GM10248 (cell line): ENCODE measurements at regions not wholly inside any gene's neighbourhood (a gene's known extent, or its start where the extent isn't known, plus 50 kb on each side); places are given as distances from the start of the nearest gene placed in this dataset.

ENCODE experiments used
- CTCF ChIA-PET: fragments of 300-600 bp; sonication (Branson Sonifier 250); formaldehyde crosslinking; extraction: SDS; loops from one replicate; lab custom pipeline; 2021; ENCODE audit warnings: antibody characterized with exemption; lab: Yijun Ruan, JAX
- POLR2A ChIA-PET: fragments of 350-650 bp; sonication (Branson Sonifier 250); formaldehyde crosslinking; extraction: SDS; loops from one replicate; lab custom pipeline; 2020; ENCODE audit warnings: antibody characterized with exemption; lab: Yijun Ruan, JAX
- DNase-seq: peaks from one replicate; pipeline ENCODE4 v3.0.0; 2012; ENCODE audit errors: extremely low spot score
- CTCF ChIP-seq: IDR thresholded peaks from 2 replicates; pipeline ENCODE4 v1.5.1; 2012; ENCODE audit warnings: mild to moderate bottlenecking, low read depth; ENCODE audit errors: extremely low read depth, missing control alignments, control extremely low read depth

- TF ChIP-seq CTCF, result no peak
- POLR2A ChIA-PET, result no interaction called here
- CTCF ChIA-PET, result no interaction called here
- DNase-seq, result no peak
Measured at GRCh38 chr2:153347818-153348495, 130.6 kb downstream of the RPRM start.

- ChIA-PET POLR2A (no interaction called here), CTCF (interaction anchor here (0.7 to 1.6 kb wide), 4 partner anchors 12 to 31 kb away, joined by 3 to 5 read pairs (median 3); no protein-coding TSS in a partner anchor)
- TF ChIP-seq CTCF, result no peak
- DNase-seq, result no peak
Measured at GRCh38 chr2:153320879-153321278, 157.7 kb downstream of the RPRM start.

GRCh38 chr2:153311432-153311831 lies 167.1 kb downstream of the RPRM start:
- POLR2A ChIA-PET, result no interaction called here
- CTCF ChIA-PET, result no interaction called here
- TF ChIP-seq CTCF, result no peak
- DNase-seq, result no peak

GRCh38 chr2:153308466-153308865 lies 170.1 kb downstream of the RPRM start:
- ChIA-PET POLR2A (no interaction called here), CTCF (interaction anchor here (1.2 to 1.5 kb wide), 4 partner anchors 9 to 33 kb away, joined by 3 read pairs; no protein-coding TSS in a partner anchor)
- no peak for DNase-seq
- no peak for TF ChIP-seq CTCF

- ChIA-PET POLR2A (no interaction called here), CTCF (interaction anchor here (0.8 kb wide), 1 partner anchor 13 kb away, joined by 3 read pairs; no protein-coding TSS in a partner anchor)
- no peak for TF ChIP-seq CTCF
- DNase-seq, result no peak
Measured at GRCh38 chr2:153307223-153307622, 171.3 kb downstream of the RPRM start.

GRCh38 chr2:153299809-153300208 lies 178.8 kb downstream of the RPRM start:
- no peak for DNase-seq
- TF ChIP-seq CTCF, result no peak
- CTCF ChIA-PET, result interaction anchor here (1.4 kb wide), 1 partner anchor 9 kb away, joined by 3 read pairs; no protein-coding TSS in a partner anchor
- POLR2A ChIA-PET, result no interaction called here

GRCh38 chr2:153299217-153299616 lies 179.3 kb downstream of the RPRM start:
- POLR2A ChIA-PET, result no interaction called here
- CTCF ChIA-PET, result interaction anchor here (1.4 kb wide), 1 partner anchor 10 kb away, joined by 3 read pairs; no protein-coding TSS in a partner anchor
- no peak for DNase-seq
- no peak for TF ChIP-seq CTCF
